ENCODE measurements at regions not wholly inside any gene's neighbourhood (a gene's known extent, or its start where the extent isn't known, plus 50 kb on each side); places are given as distances from the start of the nearest gene placed in this dataset.

DNA sequence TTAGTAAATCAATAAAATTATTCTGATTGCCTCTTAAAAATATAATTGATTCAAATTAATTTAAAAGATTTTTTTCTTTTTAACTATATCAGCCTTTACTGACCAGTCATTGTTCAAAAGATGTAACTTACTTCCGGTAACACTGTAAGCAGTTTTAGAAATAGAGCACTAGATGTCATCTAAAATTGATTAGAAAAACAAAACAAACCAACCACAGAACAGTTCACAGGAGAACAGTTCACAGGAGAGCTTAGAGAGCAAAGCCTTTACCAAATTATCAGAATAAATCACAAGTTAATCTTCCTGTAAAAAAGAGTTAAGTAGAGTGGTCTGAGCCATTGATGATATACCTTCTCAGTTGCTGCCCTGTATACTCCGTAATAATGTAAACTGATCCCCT lies 133.3 kb upstream of the DGKB start:
- Histone ChIP-seq H4K91ac (ENCODE audit: insufficient read length, low read depth, low read length) (no peak overlapping the region), H3K14ac (ENCODE audit: insufficient read depth, low read length) (no peak overlapping the region), H2BK120ac (ENCODE audit: low read depth, low read length, poor library complexity, severe bottlenecking) (no peak overlapping the region), H3T11ph (ENCODE audit: low read length) (no peak overlapping the region), H3K4ac (ENCODE audit: low read depth, low read length) (no peak overlapping the region), H3K9ac (ENCODE audit: extremely low read depth, insufficient read length, low read length) (no peak overlapping the region), H2BK12ac (ENCODE audit: insufficient read length, low read depth, low read length) (no peak overlapping the region), H3K18ac (ENCODE audit: insufficient read length, low read depth, low read length) (no peak overlapping the region), H2AFZ (ENCODE audit: low read length) (no peak overlapping the region), H3K23me2 (ENCODE audit: insufficient read length, low read depth, low read length, poor library complexity, severe bottlenecking) (no peaks in the 10 kb centered on the region), H4K8ac (replicated peaks; ENCODE audit: insufficient read length, low read depth, low read length) (no peak overlapping the region), H3K56ac (ENCODE audit: insufficient read length, low read depth, low read length) (no peak overlapping the region), H3K27ac (ENCODE audit: insufficient read length, low read depth, low read length) (no peak overlapping the region), H3K4me2 (ENCODE audit: insufficient read depth, insufficient read length, low read length) (no peak overlapping the region), H3K79me1 (ENCODE audit: insufficient read depth, low read depth, low read length, poor library complexity, severe bottlenecking) (no peaks in the 10 kb centered on the region), H2AK5ac (ENCODE audit: insufficient read length, low read length) (no peak overlapping the region), H3K4me1 (ENCODE audit: insufficient read depth, low read length) (no peaks in the 10 kb centered on the region), H3K9me3 (ENCODE audit: control insufficient read depth, low read depth, low read length) (no peaks in the 10 kb centered on the region), H4K5ac (ENCODE audit: insufficient read length, low read depth, low read length) (no peak overlapping the region), H3K79me2 (ENCODE audit: insufficient read depth, low read length) (no peaks in the 10 kb centered on the region), H4K20me1 (ENCODE audit: control insufficient read depth, insufficient read depth, insufficient read length) (no peaks in the 10 kb centered on the region), H2BK20ac (ENCODE audit: low read depth, low read length, poor library complexity, severe bottlenecking) (no peak overlapping the region), H2BK5ac (ENCODE audit: insufficient read length, low read length) (no peak overlapping the region), H2BK15ac (ENCODE audit: low read depth, low read length) (no peak overlapping the region), H3K27me3 (ENCODE audit: insufficient read depth, low read length) (no peaks in the 10 kb centered on the region), H3K23ac (ENCODE audit: insufficient read length, low read depth, low read length) (no peak overlapping the region)
- Mint-ChIP-seq H3K4me1 (peaks cover 0 to 5% of the 10 kb centered on the region in 2 experiments; a peak in 1 of 4 replicates), H3K4me3 (no peak overlapping the region), H3K9me3 (no peaks in the 10 kb centered on the region), H3K27ac (no peak overlapping the region), H3K36me3 (ENCODE audit: insufficient read depth in 1 of 3, low read depth in 3 of 3) (no peaks in the 10 kb centered on the region), H3K27me3 (ENCODE audit: low read depth) (no peaks in the 10 kb centered on the region)
- TF ChIP-seq, protein P1, sequence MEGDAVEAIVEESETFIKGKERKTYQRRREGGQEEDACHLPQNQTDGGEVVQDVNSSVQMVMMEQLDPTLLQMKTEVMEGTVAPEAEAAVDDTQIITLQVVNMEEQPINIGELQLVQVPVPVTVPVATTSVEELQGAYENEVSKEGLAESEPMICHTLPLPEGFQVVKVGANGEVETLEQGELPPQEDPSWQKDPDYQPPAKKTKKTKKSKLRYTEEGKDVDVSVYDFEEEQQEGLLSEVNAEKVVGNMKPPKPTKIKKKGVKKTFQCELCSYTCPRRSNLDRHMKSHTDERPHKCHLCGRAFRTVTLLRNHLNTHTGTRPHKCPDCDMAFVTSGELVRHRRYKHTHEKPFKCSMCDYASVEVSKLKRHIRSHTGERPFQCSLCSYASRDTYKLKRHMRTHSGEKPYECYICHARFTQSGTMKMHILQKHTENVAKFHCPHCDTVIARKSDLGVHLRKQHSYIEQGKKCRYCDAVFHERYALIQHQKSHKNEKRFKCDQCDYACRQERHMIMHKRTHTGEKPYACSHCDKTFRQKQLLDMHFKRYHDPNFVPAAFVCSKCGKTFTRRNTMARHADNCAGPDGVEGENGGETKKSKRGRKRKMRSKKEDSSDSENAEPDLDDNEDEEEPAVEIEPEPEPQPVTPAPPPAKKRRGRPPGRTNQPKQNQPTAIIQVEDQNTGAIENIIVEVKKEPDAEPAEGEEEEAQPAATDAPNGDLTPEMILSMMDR (conservative IDR thresholded peaks at IDR 0.05), result no peak
- no CpG with 5 or more reads among the region's 2 CpGs for WGBS (ENCODE audit: extremely low coverage, insufficient read length, low lambda C conversion rate)
- DNase-seq, result no peak

All from H9 (cell line).